K562 (cell line): ENCODE measurements at regions not wholly inside any gene's neighbourhood (a gene's known extent, or its start where the extent isn't known, plus 50 kb on each side); places are given as distances from the start of the nearest gene placed in this dataset.

ENCODE experiments used
- ATAC-seq: fragments of 200-7000 bp; cut with Tn5 transposase; 3 replicates; pipeline ENCODE4 v1.9.1; 2020; ENCODE audit warnings: moderate library complexity
- BruUV-seq: library from RNA; stranded (reverse); fragments of 400-500 nt; replicated peaks from 2 replicates; lab custom pipeline; 2021; lab: Mats Ljungman, UMichigan
- CTCF ChIA-PET: fragments of 300-600 bp; formaldehyde crosslinking; extraction: SDS; loops from one replicate; lab custom pipeline; 2021; ENCODE audit warnings: low intra/inter-chr PET ratio; lab: Yijun Ruan, JAX
- POLR2A ChIA-PET: fragments of 300-600, 350-650 bp; sonication (Branson Sonifier 250); formaldehyde crosslinking; extraction: SDS; loops from one replicate; lab custom pipeline; 2021; ENCODE audit warnings: antibody characterized with exemption, inconsistent platforms; lab: Yijun Ruan, JAX
- DNase-seq, 4 experiments: peaks; one replicate each; pipeline versions ENCODE4 v3.0.0 to v3.0.0-alpha.2; 2011 to 2018; ENCODE audit warnings: low spot score in 3 of 4, mixed read lengths in 3 of 4; ENCODE audit errors: extremely low read depth in 1 of 4
- FAIRE-seq: peaks from 2 replicates; lab custom pipeline; 2011; peaks lifted over from hg19 to GRCh38; lab: Jason Lieb, UNC
- H2AFZ ChIP-seq: 2 replicates; pipeline ENCODE4 v1.6.0; 2011; ENCODE audit warnings: low read depth, low read length, control low read depth, inconsistent platforms
- H3K27ac ChIP-seq: fragments of 200-600 bp; 3 replicates; pipeline ENCODE4 v1.8.0; 2011; ENCODE audit warnings: low read depth, mild to moderate bottlenecking, control low read depth, inconsistent platforms, low read length, moderate library complexity, mixed read lengths; ENCODE audit errors: extremely low read depth
- H3K27me3 ChIP-seq, 2 experiments: fragments of 300-600 bp in 1 of 2; 2 replicates in 1 of 2; 3 replicates in 1 of 2; pipeline versions ENCODE4 v1.6.0 to v1.8.0; 2011; ENCODE audit warnings: inconsistent platforms in 2 of 2, low read length in 2 of 2, mild to moderate bottlenecking in 1 of 2, mixed read lengths in 1 of 2, moderate library complexity in 1 of 2; ENCODE audit not compliant: control insufficient read depth in 2 of 2, insufficient read depth in 2 of 2
- H3K36me3 ChIP-seq: fragments of 300-600 bp; 3 replicates; pipeline ENCODE4 v1.8.0; 2011; ENCODE audit warnings: mild to moderate bottlenecking, low read length, inconsistent platforms; ENCODE audit not compliant: control insufficient read depth, insufficient read depth
- H3K4me1 ChIP-seq, 2 experiments: fragments of 200-600 bp in 1 of 2; replicated peaks in 1 of 2; 2 replicates in 1 of 2; 3 replicates in 1 of 2; pipeline versions ENCODE4 v1.5.1 to v1.8.0; 2011; ENCODE audit warnings: inconsistent platforms in 2 of 2, low read length in 2 of 2, mild to moderate bottlenecking in 1 of 2, mixed read lengths in 1 of 2, moderate library complexity in 1 of 2; ENCODE audit not compliant: control insufficient read depth in 2 of 2, insufficient read depth in 2 of 2
- H3K4me2 ChIP-seq: 2 replicates; pipeline ENCODE4 v1.6.1; 2011; ENCODE audit warnings: low read length, control low read depth, inconsistent platforms, mixed read lengths; ENCODE audit not compliant: insufficient read depth
- H3K4me3 ChIP-seq: fragments of 200-600 bp; sonication (generic), shearing (Covaris generic); 2 replicates; pipeline ENCODE4 v1.5.1; 2016; ENCODE audit warnings: control low read depth, inconsistent platforms
- H3K79me2 ChIP-seq: fragments of 200-600 bp; 3 replicates; pipeline ENCODE4 v1.8.0; 2011; ENCODE audit warnings: low read length, inconsistent platforms; ENCODE audit not compliant: control insufficient read depth, insufficient read depth
- H3K9ac ChIP-seq, 2 experiments: 2 replicates each; pipeline versions ENCODE4 v1.6.0 to v1.6.1; 2011; ENCODE audit warnings: low read depth in 2 of 2, low read length in 2 of 2, control low read depth in 1 of 2, inconsistent platforms in 1 of 2, mild to moderate bottlenecking in 1 of 2, mixed read lengths in 1 of 2; ENCODE audit not compliant: insufficient read depth in 1 of 2
- H3K9me1 ChIP-seq: one replicate; pipeline ENCODE4 v1.6.0; 2011; ENCODE audit warnings: inconsistent platforms, mild to moderate bottlenecking, low read length, moderate library complexity; ENCODE audit not compliant: control insufficient read depth, insufficient read depth
- H3K9me3 ChIP-seq: replicated peaks from 2 replicates; pipeline ENCODE4 v1.5.1; 2011; ENCODE audit warnings: low read depth, low read length, inconsistent platforms; ENCODE audit not compliant: control insufficient read depth, insufficient read depth
- H4K20me1 ChIP-seq: replicated peaks from 2 replicates; pipeline ENCODE4 v1.6.1; 2011; ENCODE audit warnings: low read length, inconsistent platforms, mixed read lengths; ENCODE audit not compliant: control insufficient read depth, insufficient read depth
- AFF4 ChIP-seq: sonication (generic); formaldehyde crosslinking; IDR thresholded peaks from 2 replicates; pipeline ENCODE4 v1.8.0; 2023; ENCODE audit warnings: mild to moderate bottlenecking, missing genetic modification reagents
- COPS2 ChIP-seq: fragments of 450-650 bp; conservative IDR thresholded peaks from 2 replicates; pipeline ENCODE4 v1.6.1; 2016; ENCODE audit warnings: mild to moderate bottlenecking, moderate library complexity
- ERF ChIP-seq: fragments of 450-650 bp; formaldehyde crosslinking; IDR thresholded peaks from 2 replicates; pipeline ENCODE4 v1.4.0; 2020; ENCODE audit warnings: mild to moderate bottlenecking, mixed read lengths
- GABPB1 ChIP-seq: sonication (generic); formaldehyde crosslinking; IDR thresholded peaks from 2 replicates; pipeline ENCODE4 v1.8.0; 2022; ENCODE audit warnings: mild to moderate bottlenecking, missing genetic modification reagents
- SMARCA5 ChIP-seq: fragments of 450-650 bp; IDR thresholded peaks from 2 replicates; pipeline ENCODE4 v1.6.1; 2016
- SNIP1 ChIP-seq: fragments of 450-650 bp; IDR thresholded peaks from 2 replicates; pipeline ENCODE4 v1.7.1; 2017; ENCODE audit warnings: low read depth, mild to moderate bottlenecking
- ZNF140 ChIP-seq: fragments of 250-450 bp; sonication (Bioruptor Pico); IDR thresholded peaks from 2 replicates; pipeline ENCODE4 v1.8.0; 2021; ENCODE audit warnings: moderate library complexity, mild to moderate bottlenecking, inconsistent platforms
- ZNF324 ChIP-seq: fragments of 250-450 bp; sonication (Bioruptor Pico); IDR thresholded peaks from 2 replicates; pipeline ENCODE4 v1.4.0; 2020; ENCODE audit warnings: mild to moderate bottlenecking
- ZNF75A ChIP-seq: fragments of 450-650 bp; formaldehyde crosslinking; IDR thresholded peaks from 2 replicates; pipeline ENCODE4 v1.4.0; 2020; ENCODE audit warnings: mild to moderate bottlenecking
- WGBS: fragments of 100-300 bp; shearing (Covaris generic); methylation state at CpG from one replicate; pipeline ENCODE4 v1.1.6; 2016; ENCODE audit warnings: low coverage, mixed read lengths; ENCODE audit not compliant: insufficient coverage; ENCODE audit errors: missing lambda C conversion rate; 5-methylcytosine and 5-hydroxymethylcytosine counted together
- in situ Hi-C: fragments of 300-500 bp; cut with MboI; formaldehyde crosslinking; loops from 4 replicates; pipeline ENCODE4 v1.15.0; 2018; ENCODE audit warnings: inconsistent platforms, mixed read lengths
- intact Hi-C: fragments of 100-400 bp; cut with micrococcal nuclease; formaldehyde crosslinking; loops from 2 replicates; pipeline ENCODE4 v1.14.2; 2022
- TF ChIP-seq, protein P1 (sequence below): fragments of 250-450 bp; sonication (Bioruptor Pico); IDR thresholded peaks from 2 replicates; pipeline ENCODE4 v1.5.0; 2021; ENCODE audit warnings: mild to moderate bottlenecking, borderline replicate concordance

DNA sequence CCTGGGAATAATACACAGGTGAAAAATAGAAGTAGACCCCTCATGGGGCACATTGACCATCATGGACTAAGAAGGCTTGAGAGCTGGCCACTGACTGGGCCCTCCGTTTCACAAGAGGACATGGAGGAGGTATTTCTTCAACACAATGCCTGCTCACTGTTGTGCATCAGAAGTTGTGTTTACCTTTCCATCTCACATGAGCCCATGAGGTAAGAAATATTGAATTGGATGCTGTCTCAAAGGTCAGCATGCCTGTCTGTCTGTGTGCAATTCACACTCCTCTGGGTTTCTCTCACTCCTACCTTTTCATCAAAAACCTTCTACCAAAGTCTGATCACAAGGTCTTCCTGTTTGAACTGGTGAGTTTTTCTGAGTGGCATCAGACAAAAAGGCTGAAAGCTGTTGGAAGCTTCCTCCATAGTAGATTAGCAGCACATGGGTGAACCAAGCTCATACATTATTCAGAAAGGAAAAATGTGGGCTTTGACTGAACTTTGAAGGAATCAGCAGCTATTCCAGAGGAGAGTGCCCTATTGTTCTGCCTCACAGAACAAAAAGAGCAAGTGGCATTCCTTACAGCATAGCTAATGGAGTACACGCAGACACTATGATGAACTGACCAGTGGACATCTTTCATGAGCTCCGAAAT is 143.2 kb upstream of the RND3 start:
- POLR2A ChIA-PET = interaction anchor here (0.6 kb wide), 1 partner anchor 76 kb away, joined by 5 read pairs; no protein-coding TSS in a partner anchor
- Histone ChIP-seq H3K4me2 (no peak overlapping the region), H3K4me1 (no peaks in the 10 kb centered on the region), H4K20me1 (no peaks in the 10 kb centered on the region), H3K9me3 (no peaks in the 10 kb centered on the region), H3K27me3 (no peaks in the 10 kb centered on the region), H3K36me3 (no peaks in the 10 kb centered on the region), H3K9ac (no peak overlapping the region), H3K79me2 (no peaks in the 10 kb centered on the region), H3K4me3 (no peak overlapping the region)
- ATAC-seq = no peak
- no TSS peak for BruUV-seq
- intact Hi-C loops = no loop called here
- no peak for FAIRE-seq
- DNase-seq = no peak
- TF ChIP-seq SMARCA5 = no peak
- no peak for TF ChIP-seq AFF4 (CRISPR knock-in tag)
- TF ChIP-seq ZNF324 (CRISPR knock-in tag) = no peak
- no peak for TF ChIP-seq COPS2
- TF ChIP-seq SNIP1 = no peak
- no peak for TF ChIP-seq ZNF75A (CRISPR knock-in tag)
- TF ChIP-seq, protein P1, sequence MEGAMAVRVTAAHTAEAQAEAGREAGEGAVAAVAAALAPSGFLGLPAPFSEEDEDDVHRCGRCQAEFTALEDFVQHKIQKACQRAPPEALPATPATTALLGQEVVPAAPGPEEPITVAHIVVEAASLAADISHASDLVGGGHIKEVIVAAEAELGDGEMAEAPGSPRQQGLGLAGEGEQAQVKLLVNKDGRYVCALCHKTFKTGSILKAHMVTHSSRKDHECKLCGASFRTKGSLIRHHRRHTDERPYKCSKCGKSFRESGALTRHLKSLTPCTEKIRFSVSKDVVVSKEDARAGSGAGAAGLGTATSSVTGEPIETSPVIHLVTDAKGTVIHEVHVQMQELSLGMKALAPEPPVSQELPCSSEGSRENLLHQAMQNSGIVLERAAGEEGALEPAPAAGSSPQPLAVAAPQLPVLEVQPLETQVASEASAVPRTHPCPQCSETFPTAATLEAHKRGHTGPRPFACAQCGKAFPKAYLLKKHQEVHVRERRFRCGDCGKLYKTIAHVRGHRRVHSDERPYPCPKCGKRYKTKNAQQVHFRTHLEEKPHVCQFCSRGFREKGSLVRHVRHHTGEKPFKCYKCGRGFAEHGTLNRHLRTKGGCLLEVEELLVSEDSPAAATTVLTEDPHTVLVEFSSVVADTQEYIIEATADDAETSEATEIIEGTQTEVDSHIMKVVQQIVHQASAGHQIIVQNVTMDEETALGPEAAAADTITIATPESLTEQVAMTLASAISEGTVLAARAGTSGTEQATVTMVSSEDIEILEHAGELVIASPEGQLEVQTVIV (CRISPR knock-in tag) = no peak
- no peak for TF ChIP-seq GABPB1 (CRISPR knock-in tag)
- no peak for TF ChIP-seq ERF (CRISPR knock-in tag)
- TF ChIP-seq ZNF140 (CRISPR knock-in tag) = no peak
- TF ChIP-seq, all 486 proteins: peak for 0
- 1% methylated on average over 3 of the region's 3 CpGs for WGBS
- Histone ChIP-seq H3K9me1 (no peaks in the 10 kb centered on the region), H2AFZ (no peak overlapping the region), H3K27ac (no peak overlapping the region)
- CTCF ChIA-PET = no interaction called here
- in situ Hi-C loops = no loop called here
